Rectal smooth muscle tissue (tissue), 1 donor: ENCODE measurements at regions not wholly inside any gene's neighbourhood (a gene's known extent, or its start where the extent isn't known, plus 50 kb on each side); places are given as distances from the start of the nearest gene placed in this dataset.

Source experiments
- H3K27ac ChIP-seq: one replicate; pipeline ENCODE4 v1.7.0; 2013; ENCODE audit warnings: low read depth, low read length, inconsistent platforms
- H3K27me3 ChIP-seq: one replicate; pipeline ENCODE4 v1.7.0; 2013; ENCODE audit warnings: low read length; ENCODE audit not compliant: control insufficient read depth, insufficient read depth
- H3K36me3 ChIP-seq: one replicate; pipeline ENCODE4 v1.7.0; 2013; ENCODE audit warnings: low read length; ENCODE audit not compliant: control insufficient read depth, insufficient read depth
- H3K4me1 ChIP-seq: one replicate; pipeline ENCODE4 v1.7.0; 2013; ENCODE audit warnings: low read length; ENCODE audit not compliant: control insufficient read depth, insufficient read depth
- H3K4me3 ChIP-seq: one replicate; pipeline ENCODE4 v1.7.0; 2013; ENCODE audit warnings: low read length
- H3K9ac ChIP-seq: one replicate; pipeline ENCODE4 v1.7.0; 2013; ENCODE audit warnings: low read length

- no peaks in the 10 kb centered on the region for H3K27me3 ChIP-seq
- no peaks in the 10 kb centered on the region for H3K36me3 ChIP-seq
- no peaks in the 10 kb centered on the region for H3K4me1 ChIP-seq
These were observed 53.8 kb upstream of the C2CD4B start for GRCh38 chr15:62218841-62219240.

GRCh38 chr15:62219799-62220198, 54.7 kb upstream of the C2CD4B start:
- no peak overlapping the region for H3K4me3 ChIP-seq
- H3K27ac ChIP-seq = no peak overlapping the region
- H3K9ac ChIP-seq = no peak overlapping the region
- H3K27me3 ChIP-seq = no peaks in the 10 kb centered on the region
- H3K4me1 ChIP-seq = no peaks in the 10 kb centered on the region
- no peaks in the 10 kb centered on the region for H3K36me3 ChIP-seq

More at GRCh38 chr15:62218841-62219240, 53.8 kb upstream of the C2CD4B start:
- H3K9ac ChIP-seq = no peak overlapping the region
- H3K27ac ChIP-seq = no peak overlapping the region
- H3K4me3 ChIP-seq = no peak overlapping the region

GRCh38 chr15:62223020-62223419, 57.9 kb upstream of the C2CD4B start:
- H3K9ac ChIP-seq = no peak overlapping the region
- H3K36me3 ChIP-seq = no peaks in the 10 kb centered on the region
- H3K27ac ChIP-seq = no peak overlapping the region
- H3K27me3 ChIP-seq = no peaks in the 10 kb centered on the region
- H3K4me3 ChIP-seq = no peak overlapping the region
- no peaks in the 10 kb centered on the region for H3K4me1 ChIP-seq

GRCh38 chr15:62228604-62229003, 63.5 kb upstream of the C2CD4B start:
- Histone ChIP-seq H3K36me3 (no peaks in the 10 kb centered on the region), H3K27me3 (no peaks in the 10 kb centered on the region), H3K27ac (no peak overlapping the region), H3K4me1 (no peaks in the 10 kb centered on the region), H3K4me3 (no peak overlapping the region), H3K9ac (no peak overlapping the region)

GRCh38 chr15:62231856-62232255, 66.8 kb upstream of the C2CD4B start:
- Histone ChIP-seq H3K27me3 (no peaks in the 10 kb centered on the region), H3K27ac (no peak overlapping the region), H3K9ac (no peak overlapping the region), H3K4me1 (no peaks in the 10 kb centered on the region), H3K36me3 (no peaks in the 10 kb centered on the region), H3K4me3 (no peak overlapping the region)

GRCh38 chr15:62240121-62241096, 75.3 kb upstream of the C2CD4B start:
- Histone ChIP-seq H3K27me3 (no peaks in the 10 kb centered on the region), H3K27ac (no peak overlapping the region), H3K36me3 (no peaks in the 10 kb centered on the region), H3K9ac (no peak overlapping the region), H3K4me3 (no peak overlapping the region), H3K4me1 (no peaks in the 10 kb centered on the region)

- no peak overlapping the region for H3K27ac ChIP-seq
- no peaks in the 10 kb centered on the region for H3K27me3 ChIP-seq
- no peak overlapping the region for H3K9ac ChIP-seq
- H3K4me1 ChIP-seq = no peaks in the 10 kb centered on the region
- no peak overlapping the region for H3K4me3 ChIP-seq
- no peaks in the 10 kb centered on the region for H3K36me3 ChIP-seq
These were observed 76.2 kb upstream of the C2CD4B start for GRCh38 chr15:62241135-62241770.

GRCh38 chr15:62242999-62243398, 77.9 kb upstream of the C2CD4B start:
- H3K4me3 ChIP-seq = no peak overlapping the region
- no peaks in the 10 kb centered on the region for H3K36me3 ChIP-seq
- H3K9ac ChIP-seq = no peak overlapping the region
- H3K4me1 ChIP-seq = no peaks in the 10 kb centered on the region
- H3K27me3 ChIP-seq = no peaks in the 10 kb centered on the region
- no peak overlapping the region for H3K27ac ChIP-seq

GRCh38 chr15:62244762-62245161, 79.7 kb upstream of the C2CD4B start:
- Histone ChIP-seq H3K4me1 (no peaks in the 10 kb centered on the region), H3K27me3 (no peaks in the 10 kb centered on the region), H3K27ac (no peak overlapping the region)

GRCh38 chr15:62248277-62248984, 83.3 kb upstream of the C2CD4B start:
- H3K27ac ChIP-seq = no peak overlapping the region
- H3K9ac ChIP-seq = no peak overlapping the region
- H3K4me3 ChIP-seq = no peak overlapping the region
- no peaks in the 10 kb centered on the region for H3K27me3 ChIP-seq
- no peaks in the 10 kb centered on the region for H3K36me3 ChIP-seq
- no peaks in the 10 kb centered on the region for H3K4me1 ChIP-seq

More at GRCh38 chr15:62244762-62245161, 79.7 kb upstream of the C2CD4B start:
- Histone ChIP-seq H3K9ac (no peak overlapping the region), H3K36me3 (no peaks in the 10 kb centered on the region), H3K4me3 (no peak overlapping the region)

GRCh38 chr15:62249501-62249900, 84.4 kb upstream of the C2CD4B start:
- no peak overlapping the region for H3K27ac ChIP-seq
- no peaks in the 10 kb centered on the region for H3K4me1 ChIP-seq
- H3K27me3 ChIP-seq = no peaks in the 10 kb centered on the region
- H3K9ac ChIP-seq = no peak overlapping the region
- H3K36me3 ChIP-seq = no peaks in the 10 kb centered on the region
- H3K4me3 ChIP-seq = no peak overlapping the region

- Histone ChIP-seq H3K36me3 (no peaks in the 10 kb centered on the region), H3K27ac (no peak overlapping the region), H3K4me3 (no peak overlapping the region), H3K9ac (no peak overlapping the region), H3K27me3 (no peaks in the 10 kb centered on the region), H3K4me1 (no peaks in the 10 kb centered on the region)
These were observed 85.1 kb upstream of the C2CD4B start for GRCh38 chr15:62250186-62250585.
